PC-3 (cell line): ENCODE measurements at regions not wholly inside any gene's neighbourhood (a gene's known extent, or its start where the extent isn't known, plus 50 kb on each side); places are given as distances from the start of the nearest gene placed in this dataset.
A peak's percentile ranks its signal among the peaks of the same experiment; 100 is the strongest.

Experiments used
- ATAC-seq: fragments of 200-7000 bp; cut with Tn5 transposase; 2 replicates; pipeline ENCODE4 v1.9.1; 2020; ENCODE audit warnings: mild to moderate bottlenecking, moderate library complexity
- BruUV-seq: library from RNA; stranded (reverse); fragments of 400-500 nt; replicated peaks from 2 replicates; lab custom pipeline; 2021; lab: Mats Ljungman, UMichigan
- CTCF ChIA-PET: fragments of 300-600 bp; sonication (Branson Sonifier 250); formaldehyde crosslinking; loops from one replicate; lab custom pipeline; 2022; ENCODE audit warnings: antibody characterized with exemption; lab: Charles Lee
- POLR2A ChIA-PET: fragments of 300-600 bp; sonication (Branson Sonifier 250); formaldehyde crosslinking; loops from one replicate; lab custom pipeline; 2022; ENCODE audit warnings: antibody characterized with exemption; ENCODE audit not compliant: unreplicated experiment; lab: Charles Lee
- DNase-seq: peaks from one replicate; pipeline ENCODE4 v3.0.0-alpha.2; 2015
- H2AFZ ChIP-seq: fragments of 300-600 bp; sonication (generic); 2 replicates; pipeline ENCODE4 v1.6.0; 2016; ENCODE audit warnings: antibody characterized with exemption, low read length
- H3F3A ChIP-seq: fragments of 300-600 bp; sonication (generic); one replicate; pipeline ENCODE4 v1.6.0; 2017; ENCODE audit warnings: antibody characterized with exemption, low read length, control low read depth, mild to moderate bottlenecking; ENCODE audit not compliant: unreplicated experiment
- H3K27ac ChIP-seq: fragments of 300-600 bp; sonication (generic); 2 replicates; pipeline ENCODE4 v1.5.1; 2016; ENCODE audit warnings: mild to moderate bottlenecking, low read length
- H3K27me3 ChIP-seq: fragments of 300-600 bp; sonication (generic); 2 replicates; pipeline ENCODE4 v1.6.1; 2016; ENCODE audit warnings: low read length, mixed read lengths
- H3K36me3 ChIP-seq: fragments of 300-600 bp; sonication (generic); 2 replicates; pipeline ENCODE4 v1.6.1; 2016; ENCODE audit warnings: low read depth, mixed run types, low read length, mixed read lengths
- H3K4me1 ChIP-seq: fragments of 300-600 bp; sonication (generic); 2 replicates; pipeline ENCODE4 v1.5.1; 2016; ENCODE audit warnings: low read length; ENCODE audit not compliant: insufficient read depth
- H3K4me2 ChIP-seq: fragments of 300-600 bp; sonication (generic); 2 replicates; pipeline ENCODE4 v1.6.0; 2016; ENCODE audit warnings: low read length
- H3K4me3 ChIP-seq: fragments of 300-600 bp; sonication (generic); 2 replicates; pipeline ENCODE4 v1.5.1; 2016; ENCODE audit warnings: mild to moderate bottlenecking, low read length, mixed read lengths
- H3K79me2 ChIP-seq: fragments of 300-600 bp; sonication (generic); 2 replicates; pipeline ENCODE4 v1.6.1; 2017; ENCODE audit warnings: low read length, mixed read lengths
- H3K9ac ChIP-seq: fragments of 300-600 bp; sonication (generic); 2 replicates; pipeline ENCODE4 v1.6.0; 2016; ENCODE audit warnings: mild to moderate bottlenecking, low read length
- H3K9me2 ChIP-seq: fragments of 300-600 bp; sonication (generic); replicated peaks from 2 replicates; pipeline ENCODE4 v1.6.1; 2016; ENCODE audit warnings: mixed run types, low read length, mixed read lengths
- H3K9me3 ChIP-seq: fragments of 300-600 bp; sonication (generic); 2 replicates; pipeline ENCODE4 v1.6.1; 2016; ENCODE audit warnings: low read length, mixed read lengths
- H4K20me1 ChIP-seq: fragments of 300-600 bp; sonication (generic); 2 replicates; pipeline ENCODE4 v1.6.1; 2016; ENCODE audit warnings: low read length, mixed read lengths
- CTCF ChIP-seq: fragments of 300-600 bp; sonication (generic); conservative IDR thresholded peaks from 2 replicates; pipeline ENCODE4 v1.5.1; 2017; ENCODE audit warnings: antibody characterized with exemption, low read depth, mild to moderate bottlenecking, low read length
- EZH2 ChIP-seq: fragments of 300-600 bp; sonication (generic); IDR thresholded peaks from one replicate; pipeline ENCODE4 v1.6.1; 2017; ENCODE audit warnings: antibody characterized with exemption, mild to moderate bottlenecking, low read length; ENCODE audit not compliant: unreplicated experiment
- EZH2phosphoT487 ChIP-seq: fragments of 300-600 bp; sonication (generic); IDR thresholded peaks from 2 replicates; pipeline ENCODE4 v1.6.1; 2018; ENCODE audit warnings: mild to moderate bottlenecking, antibody characterized with exemption, low read length, borderline replicate concordance
- intact Hi-C: fragments of 100-400 bp; cut with micrococcal nuclease; formaldehyde crosslinking; loops from 2 replicates; pipeline ENCODE4 v1.9.0; 2023

GRCh38 chr1:209046935-209047334 is 536.6 kb upstream of the CAMK1G start:
- H3K9me2 ChIP-seq = no peaks in the 10 kb centered on the region
- H3F3A ChIP-seq = peaks cover 3% of the 10 kb centered on the region
- no peak overlapping the region for H3K9ac ChIP-seq
- no TSS peak for BruUV-seq
- intact Hi-C loops = no loop called here
- POLR2A ChIA-PET = no interaction called here
- CTCF ChIA-PET = no interaction called here
- no peak for ATAC-seq
- H3K4me3 ChIP-seq = no peak overlapping the region
- H3K27me3 ChIP-seq = no peaks in the 10 kb centered on the region
- no peak overlapping the region for H2AFZ ChIP-seq
- no peak overlapping the region for H3K27ac ChIP-seq
- no peaks in the 10 kb centered on the region for H3K36me3 ChIP-seq
- TF ChIP-seq CTCF (no peak), EZH2phosphoT487 (no peak), EZH2 (no peak)
- H3K9me3 ChIP-seq = no peaks in the 10 kb centered on the region
- H4K20me1 ChIP-seq = no peaks in the 10 kb centered on the region
- H3K79me2 ChIP-seq = no peaks in the 10 kb centered on the region
- DNase-seq = no peak
- H3K4me1 ChIP-seq = peaks cover 14% of the 10 kb centered on the region
- no peak overlapping the region for H3K4me2 ChIP-seq

GRCh38 chr1:209048941-209049669 is 534.4 kb upstream of the CAMK1G start:
- no peak overlapping the region for H2AFZ ChIP-seq
- H3K4me3 ChIP-seq = no peak overlapping the region
- intact Hi-C loops = no loop called here
- H3K9me2 ChIP-seq = no peaks in the 10 kb centered on the region
- H3K9me3 ChIP-seq = no peaks in the 10 kb centered on the region
- no peak overlapping the region for H3K4me2 ChIP-seq
- ChIA-PET POLR2A (interaction anchor here (0.6 kb wide), 1 partner anchor 514 kb away, joined by 7 read pairs; no protein-coding TSS in a partner anchor), CTCF (interaction anchor here (0.6 kb wide), 1 partner anchor 126 kb away, joined by 3 read pairs; no protein-coding TSS in a partner anchor)
- H3K36me3 ChIP-seq = no peaks in the 10 kb centered on the region
- DNase-seq (peak; percentile 12), ATAC-seq (no peak)
- TF ChIP-seq CTCF = no peak
- no peaks in the 10 kb centered on the region for H3K27me3 ChIP-seq
- BruUV-seq = no TSS peak
- H3K27ac ChIP-seq = no peak overlapping the region
- no peak overlapping the region for H3K9ac ChIP-seq
- peaks cover 14% of the 10 kb centered on the region for H3K4me1 ChIP-seq
- no peaks in the 10 kb centered on the region for H3K79me2 ChIP-seq
- peaks cover 3% of the 10 kb centered on the region for H3F3A ChIP-seq
- H4K20me1 ChIP-seq = no peaks in the 10 kb centered on the region

GRCh38 chr1:209051570-209051969 is 531.9 kb upstream of the CAMK1G start:
- no peak overlapping the region for H3K9ac ChIP-seq
- no peaks in the 10 kb centered on the region for H3F3A ChIP-seq
- no peaks in the 10 kb centered on the region for H3K9me3 ChIP-seq
- CTCF ChIA-PET = no interaction called here
- no peak overlapping the region for H2AFZ ChIP-seq
- no peak overlapping the region for H3K4me3 ChIP-seq
- DNase-seq (no peak), ATAC-seq (no peak)
- TF ChIP-seq EZH2phosphoT487 (no peak), EZH2 (no peak), CTCF (no peak)
- no peaks in the 10 kb centered on the region for H4K20me1 ChIP-seq
- no peaks in the 10 kb centered on the region for H3K79me2 ChIP-seq
- no TSS peak for BruUV-seq
- POLR2A ChIA-PET = no interaction called here
- intact Hi-C loops = no loop called here
- no peaks in the 10 kb centered on the region for H3K4me1 ChIP-seq
- no peaks in the 10 kb centered on the region for H3K36me3 ChIP-seq
- H3K9me2 ChIP-seq = no peaks in the 10 kb centered on the region
- H3K27me3 ChIP-seq = no peaks in the 10 kb centered on the region
- H3K4me2 ChIP-seq = no peak overlapping the region
- no peak overlapping the region for H3K27ac ChIP-seq
